NB4 (cell line): ENCODE measurements at regions not wholly inside any gene's neighbourhood (a gene's known extent, or its start where the extent isn't known, plus 50 kb on each side); places are given as distances from the start of the nearest gene placed in this dataset.

Experiments
- MYC ChIP-seq: IDR thresholded peaks from 2 replicates; pipeline ENCODE4 v1.6.1; 2011; ENCODE audit warnings: low read depth, low read length
- POLR2A ChIP-seq: IDR thresholded peaks from 2 replicates; pipeline ENCODE4 v1.6.1; 2011; ENCODE audit warnings: mild to moderate bottlenecking; ENCODE audit not compliant: insufficient read length; ENCODE audit errors: extremely low read depth
- TF ChIP-seq, protein P1 (sequence below): IDR thresholded peaks from one replicate; pipeline ENCODE4 v1.5.1; 2012; ENCODE audit warnings: low read depth, low read length
- TF ChIP-seq, protein P2 (sequence below): IDR thresholded peaks from 2 replicates; pipeline ENCODE4 v1.6.1; 2011; ENCODE audit warnings: low read depth, low read length

DNA sequence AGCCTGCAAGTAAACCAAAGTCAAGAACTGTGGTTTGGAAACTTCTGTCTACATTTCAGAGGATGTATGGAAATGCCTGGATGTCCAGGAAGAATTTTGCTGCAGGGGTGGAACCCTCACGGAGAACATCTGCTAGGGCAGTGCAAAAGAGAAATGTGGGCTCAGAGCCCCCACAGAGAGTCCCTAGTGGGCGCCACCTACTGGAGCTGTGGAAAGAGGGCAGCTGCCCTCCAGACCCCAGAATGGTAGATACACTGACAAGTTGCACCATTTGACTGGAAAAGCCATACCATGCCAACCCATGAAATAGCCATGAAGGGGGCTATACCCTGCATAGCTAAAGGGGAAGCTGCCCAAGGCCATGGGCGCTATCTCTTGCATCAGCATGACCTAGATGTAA is 1672.4 kb downstream of the KCNT2 start:
- TF ChIP-seq, protein P1, sequence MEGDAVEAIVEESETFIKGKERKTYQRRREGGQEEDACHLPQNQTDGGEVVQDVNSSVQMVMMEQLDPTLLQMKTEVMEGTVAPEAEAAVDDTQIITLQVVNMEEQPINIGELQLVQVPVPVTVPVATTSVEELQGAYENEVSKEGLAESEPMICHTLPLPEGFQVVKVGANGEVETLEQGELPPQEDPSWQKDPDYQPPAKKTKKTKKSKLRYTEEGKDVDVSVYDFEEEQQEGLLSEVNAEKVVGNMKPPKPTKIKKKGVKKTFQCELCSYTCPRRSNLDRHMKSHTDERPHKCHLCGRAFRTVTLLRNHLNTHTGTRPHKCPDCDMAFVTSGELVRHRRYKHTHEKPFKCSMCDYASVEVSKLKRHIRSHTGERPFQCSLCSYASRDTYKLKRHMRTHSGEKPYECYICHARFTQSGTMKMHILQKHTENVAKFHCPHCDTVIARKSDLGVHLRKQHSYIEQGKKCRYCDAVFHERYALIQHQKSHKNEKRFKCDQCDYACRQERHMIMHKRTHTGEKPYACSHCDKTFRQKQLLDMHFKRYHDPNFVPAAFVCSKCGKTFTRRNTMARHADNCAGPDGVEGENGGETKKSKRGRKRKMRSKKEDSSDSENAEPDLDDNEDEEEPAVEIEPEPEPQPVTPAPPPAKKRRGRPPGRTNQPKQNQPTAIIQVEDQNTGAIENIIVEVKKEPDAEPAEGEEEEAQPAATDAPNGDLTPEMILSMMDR, result peak; percentile 43
- no peak for TF ChIP-seq POLR2A
- TF ChIP-seq MYC, result no peak
- TF ChIP-seq, protein P2, sequence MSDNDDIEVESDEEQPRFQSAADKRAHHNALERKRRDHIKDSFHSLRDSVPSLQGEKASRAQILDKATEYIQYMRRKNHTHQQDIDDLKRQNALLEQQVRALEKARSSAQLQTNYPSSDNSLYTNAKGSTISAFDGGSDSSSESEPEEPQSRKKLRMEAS, result no peak
